ENCODE measurements at regions not wholly inside any gene's neighbourhood (a gene's known extent, or its start where the extent isn't known, plus 50 kb on each side); places are given as distances from the start of the nearest gene placed in this dataset.

DNA sequence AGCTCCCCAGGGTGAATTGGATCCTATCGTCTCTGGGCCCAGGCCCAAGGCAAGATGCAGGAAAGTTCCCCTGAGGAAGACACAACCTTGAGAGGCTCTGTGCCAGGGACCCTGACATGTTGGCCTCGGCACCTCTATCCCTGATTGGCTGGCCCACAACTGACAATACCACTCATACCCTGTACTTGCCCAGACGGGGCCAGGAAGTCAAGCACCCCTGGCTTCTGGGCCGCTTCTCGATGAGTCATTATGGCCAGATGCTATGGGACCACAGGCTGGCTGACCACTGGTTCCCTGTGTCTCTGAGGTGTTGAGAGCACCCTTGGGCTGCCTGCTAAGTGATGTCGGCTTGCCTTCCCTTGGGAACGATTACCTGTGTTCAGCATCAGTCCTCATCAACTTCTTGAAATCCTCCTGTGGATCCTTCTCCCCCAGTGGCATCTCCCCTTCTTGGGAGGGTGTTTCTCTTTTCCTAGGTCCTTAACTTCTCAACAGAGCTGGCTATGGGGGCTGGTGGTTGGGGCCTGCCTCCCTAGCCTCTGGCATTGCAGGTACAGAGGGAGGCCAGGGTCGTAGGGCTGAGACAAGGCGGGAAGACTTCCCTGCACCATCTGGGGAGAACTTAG, 54.5 kb upstream of the MAMLD1 start:
- no peak overlapping the region for H2AFZ ChIP-seq (ENCODE audit: low read depth, low read length)
- H2BK12ac ChIP-seq (ENCODE audit: low read length in 2 of 2): no peak overlapping the region
- H3K18ac ChIP-seq (ENCODE audit: low read depth in 1 of 2, low read length in 2 of 2): no peak overlapping the region
- WGBS: 81% methylated on average over 5 of the region's 9 CpGs
- no peak overlapping the region for H2BK5ac ChIP-seq (ENCODE audit: low read depth, low read length, poor library complexity, severe bottlenecking)
- DNase-seq: no peak
- H3K36me3 ChIP-seq (ENCODE audit: control insufficient read depth in 1 of 2, insufficient read depth in 2 of 2, low read depth in 1 of 2, low read length in 2 of 2): no peaks in the 10 kb centered on the region
- H4K8ac ChIP-seq (ENCODE audit: low read length): no peak overlapping the region
- H3K4me3 ChIP-seq (ENCODE audit: insufficient read depth in 1 of 2, low read depth in 1 of 2, low read length in 2 of 2): no peak overlapping the region
- H2BK120ac ChIP-seq (ENCODE audit: low read depth, low read length): no peak overlapping the region
- H2AK5ac ChIP-seq (ENCODE audit: low read length, severe bottlenecking): no peak overlapping the region
- no peak overlapping the region for H3K4ac ChIP-seq (ENCODE audit: low read depth in 1 of 2, low read length in 2 of 2)
- no peak overlapping the region for H3K27ac ChIP-seq (ENCODE audit: low read length, poor library complexity, severe bottlenecking)
- H3K4me1 ChIP-seq (ENCODE audit: control insufficient read depth, insufficient read depth, low read depth, low read length): no peaks in the 10 kb centered on the region
- no peak overlapping the region for H4K91ac ChIP-seq (ENCODE audit: low read length)
- peaks cover 0 to 59% of the 10 kb centered on the region in 2 experiments for H3K27me3 ChIP-seq (ENCODE audit: control insufficient read depth in 1 of 2, insufficient read depth in 1 of 2, low read length in 2 of 2)
- H3K14ac ChIP-seq (ENCODE audit: low read length in 2 of 2): no peak overlapping the region
- no peaks in the 10 kb centered on the region for H3K9me3 ChIP-seq (ENCODE audit: control insufficient read depth, low read length)
- no peaks in the 10 kb centered on the region for H3K79me1 ChIP-seq (replicated peaks; ENCODE audit: low read length, poor library complexity, severe bottlenecking)
- no peak overlapping the region for H3K4me2 ChIP-seq (ENCODE audit: low read length, poor library complexity, severe bottlenecking)
- H3K9ac ChIP-seq (ENCODE audit: low read length): no peak overlapping the region
- H2BK15ac ChIP-seq (ENCODE audit: low read depth, poor library complexity, severe bottlenecking): no peak overlapping the region
- H3K23ac ChIP-seq (ENCODE audit: low read length in 2 of 2): no peak overlapping the region

GRCh38 chrX:150310417-150310816, 52.7 kb upstream of the MAMLD1 start:
- peaks cover 0 to 66% of the 10 kb centered on the region in 2 experiments for H3K27me3 ChIP-seq (ENCODE audit: control insufficient read depth in 1 of 2, insufficient read depth in 1 of 2, low read length in 2 of 2)

GRCh38 chrX:150310881-150311280, 52.2 kb upstream of the MAMLD1 start:
- Histone ChIP-seq H2AK5ac (ENCODE audit: low read length, severe bottlenecking) (no peak overlapping the region), H3K14ac (ENCODE audit: low read length in 2 of 2) (no peak overlapping the region), H2BK12ac (ENCODE audit: low read length in 2 of 2) (no peak overlapping the region), H2AFZ (ENCODE audit: low read depth, low read length) (no peak overlapping the region), H3K9ac (ENCODE audit: low read length) (no peak overlapping the region), H2BK5ac (ENCODE audit: low read depth, low read length, poor library complexity, severe bottlenecking) (no peak overlapping the region), H3K23ac (ENCODE audit: low read length in 2 of 2) (no peak overlapping the region), H3K4me3 (ENCODE audit: insufficient read depth in 1 of 2, low read depth in 1 of 2, low read length in 2 of 2) (no peak overlapping the region), H2BK15ac (ENCODE audit: low read depth, poor library complexity, severe bottlenecking) (no peak overlapping the region), H3K4ac (ENCODE audit: low read depth in 1 of 2, low read length in 2 of 2) (no peak overlapping the region), H3K9me3 (ENCODE audit: control insufficient read depth, low read length) (no peaks in the 10 kb centered on the region), H3K27ac (ENCODE audit: low read length, poor library complexity, severe bottlenecking) (no peak overlapping the region), H3K4me2 (ENCODE audit: low read length, poor library complexity, severe bottlenecking) (no peak overlapping the region), H3K36me3 (ENCODE audit: control insufficient read depth in 1 of 2, insufficient read depth in 2 of 2, low read depth in 1 of 2, low read length in 2 of 2) (no peaks in the 10 kb centered on the region), H3K79me1 (replicated peaks; ENCODE audit: low read length, poor library complexity, severe bottlenecking) (no peaks in the 10 kb centered on the region), H3K27me3 (ENCODE audit: control insufficient read depth in 1 of 2, insufficient read depth in 1 of 2, low read length in 2 of 2) (peaks cover 0 to 66% of the 10 kb centered on the region in 2 experiments), H3K4me1 (ENCODE audit: control insufficient read depth, insufficient read depth, low read depth, low read length) (no peaks in the 10 kb centered on the region), H4K91ac (ENCODE audit: low read length) (no peak overlapping the region), H4K8ac (ENCODE audit: low read length) (no peak overlapping the region), H2BK120ac (ENCODE audit: low read depth, low read length) (no peak overlapping the region), H3K18ac (ENCODE audit: low read depth in 1 of 2, low read length in 2 of 2) (no peak overlapping the region)
- no peak for DNase-seq
- WGBS: 88% methylated on average over 1 of the region's 1 CpG

More at GRCh38 chrX:150310417-150310816, 52.7 kb upstream of the MAMLD1 start:
- H4K8ac ChIP-seq (ENCODE audit: low read length): no peak overlapping the region
- no peak overlapping the region for H3K9ac ChIP-seq (ENCODE audit: low read length)
- H2BK5ac ChIP-seq (ENCODE audit: low read depth, low read length, poor library complexity, severe bottlenecking): no peak overlapping the region
- no peaks in the 10 kb centered on the region for H3K4me1 ChIP-seq (ENCODE audit: control insufficient read depth, insufficient read depth, low read depth, low read length)
- H2BK15ac ChIP-seq (ENCODE audit: low read depth, poor library complexity, severe bottlenecking): no peak overlapping the region
- H3K14ac ChIP-seq (ENCODE audit: low read length in 2 of 2): no peak overlapping the region
- H3K18ac ChIP-seq (ENCODE audit: low read depth in 1 of 2, low read length in 2 of 2): no peak overlapping the region
- no peaks in the 10 kb centered on the region for H3K36me3 ChIP-seq (ENCODE audit: control insufficient read depth in 1 of 2, insufficient read depth in 2 of 2, low read depth in 1 of 2, low read length in 2 of 2)
- no peak overlapping the region for H4K91ac ChIP-seq (ENCODE audit: low read length)
- H3K9me3 ChIP-seq (ENCODE audit: control insufficient read depth, low read length): no peaks in the 10 kb centered on the region
- no peak overlapping the region for H2AK5ac ChIP-seq (ENCODE audit: low read length, severe bottlenecking)
- WGBS: 90% methylated on average over 3 of the region's 4 CpGs
- no peak overlapping the region for H2BK12ac ChIP-seq (ENCODE audit: low read length in 2 of 2)
- no peak for DNase-seq
- H3K4ac ChIP-seq (ENCODE audit: low read depth in 1 of 2, low read length in 2 of 2): no peak overlapping the region
- no peaks in the 10 kb centered on the region for H3K79me1 ChIP-seq (replicated peaks; ENCODE audit: low read length, poor library complexity, severe bottlenecking)
- no peak overlapping the region for H2AFZ ChIP-seq (ENCODE audit: low read depth, low read length)
- no peak overlapping the region for H3K4me3 ChIP-seq (ENCODE audit: insufficient read depth in 1 of 2, low read depth in 1 of 2, low read length in 2 of 2)
- H3K4me2 ChIP-seq (ENCODE audit: low read length, poor library complexity, severe bottlenecking): no peak overlapping the region
- H2BK120ac ChIP-seq (ENCODE audit: low read depth, low read length): no peak overlapping the region
- H3K27ac ChIP-seq (ENCODE audit: low read length, poor library complexity, severe bottlenecking): no peak overlapping the region
- no peak overlapping the region for H3K23ac ChIP-seq (ENCODE audit: low read length in 2 of 2)

DNA sequence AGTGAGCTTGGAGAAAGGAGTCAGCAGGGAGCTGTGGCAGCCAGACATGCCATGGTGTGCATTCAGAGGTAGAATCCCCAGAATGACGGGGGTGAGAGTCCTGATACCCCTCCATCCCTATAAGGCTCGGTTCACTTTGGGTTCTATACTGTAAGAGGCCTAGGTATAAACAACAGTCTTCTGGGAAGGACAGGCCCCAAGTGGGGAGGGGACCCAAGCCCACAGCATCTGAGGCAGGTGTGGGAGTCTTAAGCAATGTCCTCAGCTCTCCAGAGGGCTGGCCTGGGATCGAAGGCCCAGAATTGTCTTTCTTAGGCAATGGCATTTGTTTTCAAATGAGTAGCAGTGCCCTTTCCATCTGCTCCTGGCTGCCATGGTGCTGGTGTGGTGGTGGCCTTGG, 50.2 kb upstream of the MAMLD1 start:
- no peak overlapping the region for H3K4me2 ChIP-seq (ENCODE audit: low read length, poor library complexity, severe bottlenecking)
- peaks cover 2% of the 10 kb centered on the region for H3K9me3 ChIP-seq (ENCODE audit: control insufficient read depth, low read length)
- no peaks in the 10 kb centered on the region for H3K4me1 ChIP-seq (ENCODE audit: control insufficient read depth, insufficient read depth, low read depth, low read length)
- peaks cover 0 to 70% of the 10 kb centered on the region in 2 experiments for H3K27me3 ChIP-seq (ENCODE audit: control insufficient read depth in 1 of 2, insufficient read depth in 1 of 2, low read length in 2 of 2)
- H2BK5ac ChIP-seq (ENCODE audit: low read depth, low read length, poor library complexity, severe bottlenecking): no peak overlapping the region
- H3K79me1 ChIP-seq (replicated peaks; ENCODE audit: low read length, poor library complexity, severe bottlenecking): no peaks in the 10 kb centered on the region
- H2BK120ac ChIP-seq (ENCODE audit: low read depth, low read length): no peak overlapping the region
- H3K36me3 ChIP-seq (ENCODE audit: control insufficient read depth in 1 of 2, insufficient read depth in 2 of 2, low read depth in 1 of 2, low read length in 2 of 2): no peaks in the 10 kb centered on the region
- no peak for DNase-seq
- no peak overlapping the region for H4K8ac ChIP-seq (ENCODE audit: low read length)
- H2BK15ac ChIP-seq (ENCODE audit: low read depth, poor library complexity, severe bottlenecking): no peak overlapping the region
- H2BK12ac ChIP-seq (ENCODE audit: low read length in 2 of 2): no peak overlapping the region
- no peak overlapping the region for H3K18ac ChIP-seq (ENCODE audit: low read depth in 1 of 2, low read length in 2 of 2)
- no peak overlapping the region for H2AFZ ChIP-seq (ENCODE audit: low read depth, low read length)
- H3K4ac ChIP-seq (ENCODE audit: low read depth in 1 of 2, low read length in 2 of 2): no peak overlapping the region
- H3K27ac ChIP-seq (ENCODE audit: low read length, poor library complexity, severe bottlenecking): no peak overlapping the region
- no peak overlapping the region for H3K23ac ChIP-seq (ENCODE audit: low read length in 2 of 2)
- no peak overlapping the region for H3K9ac ChIP-seq (ENCODE audit: low read length)
- H3K14ac ChIP-seq (ENCODE audit: low read length in 2 of 2): no peak overlapping the region
- H2AK5ac ChIP-seq (ENCODE audit: low read length, severe bottlenecking): no peak overlapping the region
- 92% methylated on average over 2 of the region's 3 CpGs for WGBS
- H3K4me3 ChIP-seq (ENCODE audit: insufficient read depth in 1 of 2, low read depth in 1 of 2, low read length in 2 of 2): no peak overlapping the region
- H4K91ac ChIP-seq (ENCODE audit: low read length): no peak overlapping the region
